HL-60 (cell line): ENCODE measurements at regions not wholly inside any gene's neighbourhood (a gene's known extent, or its start where the extent isn't known, plus 50 kb on each side); places are given as distances from the start of the nearest gene placed in this dataset.
"Not testable (repeated sequence)": the region's sequence is repeated elsewhere in the genome, so short reads cannot be mapped to it uniquely, and the experiment has no call there.

Experiments used
- DNase-seq, 2 experiments: peaks; one replicate each; pipeline ENCODE4 v3.0.0-alpha.2; 2010 to 2020; ENCODE audit warnings: low read depth in 1 of 2, low spot score in 1 of 2
- H3K27ac ChIP-seq: fragments of 250-450 bp; sonication (Bioruptor Pico); replicated peaks from 2 replicates; pipeline ENCODE4 v1.5.1; 2020; ENCODE audit warnings: mild to moderate bottlenecking, moderate library complexity
- H3K27me3 ChIP-seq: fragments of 250-450 bp; sonication (Bioruptor Pico); 2 replicates; pipeline ENCODE4 v1.5.1; 2021; ENCODE audit warnings: mild to moderate bottlenecking, moderate library complexity; ENCODE audit not compliant: insufficient read depth, poor library complexity, severe bottlenecking
- H3K4me3 ChIP-seq: replicated peaks from 2 replicates; pipeline ENCODE4 v1.5.1; 2011; ENCODE audit warnings: mild to moderate bottlenecking, control low read depth, low read length; ENCODE audit not compliant: insufficient read depth
- GABPA ChIP-seq: IDR thresholded peaks from 2 replicates; pipeline ENCODE4 v1.6.1; 2012; ENCODE audit warnings: low read depth
- POLR2AphosphoS5 ChIP-seq: IDR thresholded peaks from 2 replicates; pipeline ENCODE4 v1.6.1; 2012; ENCODE audit warnings: low read depth
- REST ChIP-seq: IDR thresholded peaks from 2 replicates; pipeline ENCODE4 v1.6.1; 2012; ENCODE audit warnings: low read depth; ENCODE audit not compliant: insufficient replicate concordance
- SPI1 ChIP-seq: IDR thresholded peaks from 2 replicates; pipeline ENCODE4 v1.6.1; 2012; ENCODE audit warnings: low read depth, mild to moderate bottlenecking, borderline replicate concordance
- TF ChIP-seq, protein P1 (sequence below): IDR thresholded peaks from one replicate; pipeline ENCODE4 v1.5.1; 2011; ENCODE audit warnings: low read length, control low read depth, inconsistent platforms; ENCODE audit not compliant: insufficient read depth

DNA sequence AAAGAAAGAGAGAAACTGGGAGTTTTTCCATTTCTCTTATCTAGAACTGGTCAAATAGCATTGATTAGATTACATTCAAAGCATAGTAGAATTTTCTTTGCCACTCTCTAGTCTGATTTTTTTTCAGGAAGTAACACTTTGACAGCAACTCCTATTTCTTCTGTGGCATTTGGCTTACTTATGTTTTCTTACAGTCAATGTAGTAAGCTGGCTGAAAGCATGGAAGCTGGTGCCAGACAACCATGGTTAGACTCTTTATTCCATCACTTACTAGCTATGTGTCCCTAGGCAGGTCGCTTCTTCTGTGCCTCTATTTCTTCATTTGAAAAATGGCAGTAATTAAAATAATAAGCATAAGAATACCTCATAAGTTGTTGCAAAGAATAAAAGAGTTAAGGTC lies 54.2 kb upstream of the OPRM1 start:
- no peak for TF ChIP-seq GABPA
- TF ChIP-seq, protein P1, sequence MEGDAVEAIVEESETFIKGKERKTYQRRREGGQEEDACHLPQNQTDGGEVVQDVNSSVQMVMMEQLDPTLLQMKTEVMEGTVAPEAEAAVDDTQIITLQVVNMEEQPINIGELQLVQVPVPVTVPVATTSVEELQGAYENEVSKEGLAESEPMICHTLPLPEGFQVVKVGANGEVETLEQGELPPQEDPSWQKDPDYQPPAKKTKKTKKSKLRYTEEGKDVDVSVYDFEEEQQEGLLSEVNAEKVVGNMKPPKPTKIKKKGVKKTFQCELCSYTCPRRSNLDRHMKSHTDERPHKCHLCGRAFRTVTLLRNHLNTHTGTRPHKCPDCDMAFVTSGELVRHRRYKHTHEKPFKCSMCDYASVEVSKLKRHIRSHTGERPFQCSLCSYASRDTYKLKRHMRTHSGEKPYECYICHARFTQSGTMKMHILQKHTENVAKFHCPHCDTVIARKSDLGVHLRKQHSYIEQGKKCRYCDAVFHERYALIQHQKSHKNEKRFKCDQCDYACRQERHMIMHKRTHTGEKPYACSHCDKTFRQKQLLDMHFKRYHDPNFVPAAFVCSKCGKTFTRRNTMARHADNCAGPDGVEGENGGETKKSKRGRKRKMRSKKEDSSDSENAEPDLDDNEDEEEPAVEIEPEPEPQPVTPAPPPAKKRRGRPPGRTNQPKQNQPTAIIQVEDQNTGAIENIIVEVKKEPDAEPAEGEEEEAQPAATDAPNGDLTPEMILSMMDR, result no peak
- no peak for TF ChIP-seq REST
- TF ChIP-seq POLR2AphosphoS5, result no peak
- TF ChIP-seq SPI1, result no peak
- Histone ChIP-seq H3K4me3 (no peak overlapping the region), H3K27me3 (no peaks in the 10 kb centered on the region), H3K27ac (no peak overlapping the region)
- DNase-seq, result no peak

DNA sequence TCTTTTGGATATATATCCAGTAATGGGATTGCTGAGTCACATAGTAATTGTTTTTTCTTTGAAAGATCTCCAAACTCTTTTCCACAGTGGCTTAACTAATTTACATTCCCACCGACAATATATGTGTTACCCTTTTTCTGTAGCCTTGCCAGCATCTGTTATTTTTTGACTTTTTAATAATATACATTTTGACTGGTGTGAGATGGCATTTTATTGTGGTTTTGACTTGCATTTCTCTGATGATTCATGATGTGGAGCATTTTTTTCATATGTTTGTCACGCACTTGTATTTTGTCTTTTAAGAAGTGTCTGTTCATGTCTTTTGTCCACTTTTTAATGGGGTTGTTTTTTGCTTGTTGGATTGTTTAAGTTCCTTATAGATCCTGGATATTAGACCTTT lies 58.9 kb upstream of the OPRM1 start:
- no peak for DNase-seq
- TF ChIP-seq GABPA (no peak), POLR2AphosphoS5 (no peak), SPI1 (no peak), REST (no peak)
- TF ChIP-seq, protein P1, result no peak
- Histone ChIP-seq H3K4me3 (no peak overlapping the region), H3K27ac (no peak overlapping the region), H3K27me3 (no peaks in the 10 kb centered on the region)

DNA sequence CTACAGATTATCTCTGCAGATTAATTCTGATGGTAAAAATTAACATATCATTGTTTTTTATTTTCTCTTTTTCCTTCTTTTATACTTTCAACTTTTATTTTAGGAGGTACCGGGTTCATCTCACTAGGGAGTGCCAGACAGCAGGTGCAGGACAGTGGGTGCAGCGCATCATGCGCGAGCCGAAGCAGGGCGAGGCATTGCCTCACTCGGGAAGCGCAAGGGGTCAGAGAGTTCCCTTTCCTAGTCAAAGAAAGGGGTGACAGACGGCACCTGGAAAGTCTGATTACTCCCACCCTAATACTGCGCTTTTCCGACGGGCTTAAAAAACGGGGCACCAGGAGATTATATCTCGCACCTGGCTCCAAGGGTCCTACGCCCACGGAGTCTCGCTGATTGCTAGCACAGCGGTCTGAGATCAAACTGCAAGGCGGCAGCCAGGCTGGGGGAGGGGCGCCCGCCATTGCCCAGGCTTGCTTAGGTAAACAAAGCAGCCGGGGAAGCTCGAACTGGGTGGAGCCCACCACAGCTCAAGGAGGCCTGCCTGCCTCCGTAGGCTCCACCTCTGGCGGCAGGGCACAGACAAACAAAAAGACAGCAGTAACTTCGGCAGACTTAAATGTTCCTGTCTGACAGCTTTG lies 60.0 kb upstream of the OPRM1 start:
- H3K4me3 ChIP-seq, DNase-seq, H3K27ac ChIP-seq, H3K27me3 ChIP-seq: not testable (repeated sequence)

DNA sequence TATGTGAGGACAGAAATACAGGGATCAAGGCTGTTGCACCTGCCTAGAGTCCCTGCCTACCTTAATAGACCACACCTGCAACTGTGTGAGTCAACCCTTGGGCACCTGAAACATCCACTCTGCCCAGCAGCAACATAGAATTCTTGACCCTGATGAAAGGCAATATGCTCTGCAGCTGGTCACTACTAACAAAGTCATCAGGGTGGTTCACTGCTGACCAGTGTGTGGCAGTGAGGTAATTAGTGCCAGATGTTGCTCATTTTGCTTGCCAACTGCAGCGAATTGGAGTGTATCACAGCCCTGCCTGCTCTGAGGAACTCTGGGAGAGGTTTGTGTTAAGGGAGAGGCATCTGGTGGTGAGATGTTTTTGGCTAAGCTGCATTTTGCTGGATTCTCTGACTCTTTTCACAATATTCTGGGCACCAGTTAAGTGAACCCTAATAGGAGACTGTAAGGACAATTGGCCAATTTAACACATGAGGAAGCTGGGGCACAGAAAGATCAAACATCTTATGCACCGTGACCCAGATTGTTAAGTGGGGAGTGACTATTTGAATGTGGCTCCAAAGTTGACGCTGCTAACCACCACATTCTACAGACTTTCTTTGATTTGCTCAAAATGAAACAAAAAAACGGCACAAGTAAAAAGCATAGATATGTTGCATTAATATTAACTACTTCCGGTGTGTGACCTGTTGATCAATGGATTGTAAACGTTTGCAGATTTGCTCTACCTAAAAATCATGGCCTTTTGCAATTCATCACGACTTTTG lies 61.9 kb upstream of the OPRM1 start:
- TF ChIP-seq REST, result no peak
- TF ChIP-seq, protein P1, result no peak
- TF ChIP-seq POLR2AphosphoS5, result no peak
- no peak for TF ChIP-seq GABPA
- no peak for TF ChIP-seq SPI1
- no peaks in the 10 kb centered on the region for H3K27me3 ChIP-seq
- H3K4me3 ChIP-seq, result no peak overlapping the region
- H3K27ac ChIP-seq, result no peak overlapping the region
- DNase-seq, result no peak
